SW480 (cell line): ENCODE measurements at regions not wholly inside any gene's neighbourhood (a gene's known extent, or its start where the extent isn't known, plus 50 kb on each side); places are given as distances from the start of the nearest gene placed in this dataset.
"Not testable (repeated sequence)": the region's sequence is repeated elsewhere in the genome, so short reads cannot be mapped to it uniquely, and the experiment has no call there.

Experiments
- DNase-seq: peaks from one replicate; pipeline ENCODE4 v3.0.0-alpha.2; 2016; ENCODE audit warnings: low spot score

DNA sequence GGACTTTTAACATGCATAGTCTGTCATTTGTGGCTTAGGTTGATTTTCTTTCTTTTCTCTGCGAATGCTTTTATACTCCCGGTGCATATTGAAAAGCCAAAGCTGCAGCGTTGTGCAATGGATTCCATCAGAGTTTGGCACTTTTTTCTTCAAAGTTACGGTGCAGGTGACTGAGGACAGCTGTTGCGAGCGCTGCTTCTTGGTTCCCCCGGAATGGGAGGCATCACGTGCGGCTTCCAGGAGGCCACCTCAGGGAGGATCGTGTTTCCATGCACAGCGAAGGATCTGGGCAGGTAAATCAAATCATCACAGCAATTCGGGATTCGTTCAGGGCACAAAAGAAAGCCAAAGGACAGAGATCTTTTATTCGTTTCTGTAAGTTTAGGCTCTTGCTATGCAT lies 109.6 kb upstream of the ALKAL2 start:
- no peak for DNase-seq

DNA sequence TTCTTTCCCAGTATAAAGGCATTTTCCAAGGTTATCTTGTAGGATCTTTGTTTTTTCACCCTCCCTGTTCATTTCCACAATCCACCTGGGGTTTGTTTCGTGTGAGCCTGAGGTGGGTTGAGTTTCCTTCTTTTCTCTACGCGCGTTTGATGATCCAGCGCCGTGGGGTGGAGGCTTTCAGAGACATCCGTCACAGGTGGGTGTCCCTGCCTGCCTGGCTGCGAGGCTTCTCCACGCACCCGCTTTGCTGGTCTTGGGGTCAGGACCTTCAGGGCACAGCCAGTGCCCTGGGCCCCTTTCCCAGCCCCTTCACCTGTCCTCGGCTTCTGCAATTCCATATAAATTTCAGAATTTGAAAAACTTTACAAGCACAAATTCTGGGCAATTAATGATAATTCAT lies 109.0 kb upstream of the ALKAL2 start:
- DNase-seq = no peak

- DNase-seq = no peak
Observed at GRCh38 chr2:395886-396285, 108.0 kb upstream of the ALKAL2 start.

DNA sequence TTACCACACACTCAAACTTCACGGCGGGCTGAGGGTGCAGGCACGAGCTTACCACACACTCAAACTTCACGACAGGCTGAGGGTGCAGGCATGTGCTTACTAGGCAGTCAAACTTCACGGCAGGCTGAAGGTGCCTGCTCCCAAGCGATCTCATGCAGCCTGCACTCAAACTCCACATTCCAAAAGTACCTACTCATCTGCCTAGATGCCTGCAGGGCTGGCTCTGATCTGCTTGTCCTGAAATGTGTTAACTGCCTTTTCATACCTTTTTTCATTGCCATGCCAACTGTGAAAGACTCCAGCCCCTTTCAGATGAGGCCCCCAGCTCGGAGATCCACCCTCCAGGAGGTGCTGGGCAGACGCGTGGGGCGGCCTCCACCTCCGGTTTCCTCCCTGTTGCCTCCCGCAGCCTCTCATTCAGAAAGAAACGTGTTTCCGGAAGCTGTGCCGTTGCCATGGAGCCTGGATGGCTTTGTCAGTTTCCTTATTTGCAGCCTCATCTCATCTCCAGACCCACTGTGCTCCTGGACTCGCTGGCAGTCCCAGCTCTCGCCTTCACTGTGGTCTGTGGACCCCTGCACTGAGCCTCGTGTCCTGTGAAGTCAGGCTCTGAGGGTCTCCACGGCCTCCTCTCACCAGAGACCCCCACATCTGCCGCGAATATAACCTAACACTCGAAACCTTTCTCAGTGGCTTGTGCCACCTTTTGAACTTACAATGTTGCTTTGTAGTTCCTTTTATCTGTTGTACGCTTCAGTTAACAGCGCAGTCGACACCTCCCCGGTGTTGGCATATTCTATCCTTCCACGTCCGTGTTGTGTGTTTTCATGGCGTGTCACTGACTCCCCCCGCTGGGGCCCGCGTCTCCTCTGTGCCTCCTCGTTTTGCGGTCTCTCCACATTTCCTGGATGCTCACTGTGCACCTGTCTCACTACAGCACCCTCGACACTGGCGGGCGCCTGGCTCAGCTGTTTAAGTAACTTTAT lies 106.1 kb upstream of the ALKAL2 start:
- peak; percentile 64 for DNase-seq

GRCh38 chr2:392926-393280 lies 105.0 kb upstream of the ALKAL2 start:
- no peak for DNase-seq

DNA sequence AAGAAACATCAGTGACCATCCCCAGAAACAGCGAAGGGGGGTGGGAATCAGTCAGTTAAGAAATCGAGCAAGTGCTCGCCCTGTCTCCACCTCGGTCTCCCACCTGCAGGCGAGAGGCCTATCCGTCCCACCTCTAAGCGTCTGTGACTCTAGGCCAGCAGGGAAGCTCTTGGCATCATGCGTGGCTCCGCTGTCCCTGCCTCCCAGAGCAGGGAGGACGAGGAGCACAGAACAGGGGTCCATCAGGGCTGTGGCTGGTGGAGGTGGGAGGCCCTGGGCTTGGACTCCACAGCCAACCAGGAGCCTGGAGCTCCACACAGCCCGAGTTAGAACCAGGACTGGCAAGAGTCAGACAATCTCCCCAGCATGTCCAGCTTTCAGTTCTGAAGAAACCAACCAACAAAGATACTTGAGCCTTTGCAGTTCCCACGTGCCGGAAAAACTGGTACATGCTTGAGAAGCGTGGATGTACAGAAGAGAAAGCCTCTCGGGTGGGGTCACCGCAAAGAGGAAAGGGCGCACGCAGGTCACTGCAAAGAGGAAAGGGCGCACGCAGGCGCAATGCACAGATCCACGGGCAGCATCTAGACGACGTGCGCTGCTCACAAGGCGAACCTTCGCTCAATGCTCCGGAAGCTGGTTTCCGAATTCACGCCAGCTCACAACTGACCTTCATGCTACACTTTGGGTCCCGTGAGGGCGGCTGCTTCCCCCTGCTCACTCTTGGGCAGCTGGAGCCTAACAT lies 104.5 kb upstream of the ALKAL2 start:
- DNase-seq = no peak

- peak; percentile 23 for DNase-seq
Observed at GRCh38 chr2:391696-392095, 103.8 kb upstream of the ALKAL2 start.

- DNase-seq = no peak
Observed at GRCh38 chr2:390959-391358, 103.1 kb upstream of the ALKAL2 start.

DNA sequence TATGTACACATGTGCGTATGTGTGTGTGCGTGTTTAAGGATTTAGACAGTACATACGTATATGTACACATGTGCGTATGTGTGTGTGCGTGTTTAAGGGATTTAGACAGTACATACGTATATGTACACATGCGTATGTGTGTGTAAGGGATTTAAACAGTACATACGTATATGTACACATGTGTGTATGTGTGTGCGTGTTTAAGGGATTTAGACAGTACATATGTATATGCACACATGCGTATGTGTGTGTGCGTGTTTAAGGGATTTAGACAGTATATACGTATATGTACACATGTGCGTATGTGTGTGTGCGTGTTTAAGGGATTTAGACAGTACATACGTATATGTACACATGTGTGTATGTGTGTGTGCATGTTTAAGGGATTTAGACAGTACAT lies 102.1 kb upstream of the ALKAL2 start:
- not testable (repeated sequence) for DNase-seq

GRCh38 chr2:388752-389151 lies 100.9 kb upstream of the ALKAL2 start:
- DNase-seq = not testable (repeated sequence)

- DNase-seq = no peak
Observed at GRCh38 chr2:387980-388421, 100.1 kb upstream of the ALKAL2 start.

GRCh38 chr2:386406-387103 lies 98.7 kb upstream of the ALKAL2 start:
- no peak for DNase-seq

DNA sequence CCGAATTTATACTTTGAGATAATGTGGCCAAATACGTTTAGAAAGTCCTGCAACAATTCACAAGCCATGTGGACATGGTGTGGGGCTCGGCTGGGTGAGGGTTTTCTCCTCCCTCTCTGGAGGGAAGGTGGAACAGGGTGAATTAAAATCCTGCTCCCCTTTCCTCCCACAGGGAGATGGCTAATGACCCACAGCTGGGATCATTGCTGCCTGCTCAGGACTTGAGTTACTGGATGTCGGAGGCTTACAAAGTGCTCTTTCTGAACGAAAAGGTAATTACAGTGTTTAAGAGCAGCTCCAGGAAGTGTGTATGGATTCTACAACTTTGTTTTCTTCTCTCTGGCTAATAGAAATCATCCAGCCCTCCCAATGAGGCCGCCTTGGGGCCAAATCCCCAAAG lies 97.9 kb upstream of the ALKAL2 start:
- no peak for DNase-seq

- no peak for DNase-seq
Observed at GRCh38 chr2:385061-385460, 97.2 kb upstream of the ALKAL2 start.

GRCh38 chr2:383888-384287 lies 96.0 kb upstream of the ALKAL2 start:
- DNase-seq = peak; percentile 61

DNA sequence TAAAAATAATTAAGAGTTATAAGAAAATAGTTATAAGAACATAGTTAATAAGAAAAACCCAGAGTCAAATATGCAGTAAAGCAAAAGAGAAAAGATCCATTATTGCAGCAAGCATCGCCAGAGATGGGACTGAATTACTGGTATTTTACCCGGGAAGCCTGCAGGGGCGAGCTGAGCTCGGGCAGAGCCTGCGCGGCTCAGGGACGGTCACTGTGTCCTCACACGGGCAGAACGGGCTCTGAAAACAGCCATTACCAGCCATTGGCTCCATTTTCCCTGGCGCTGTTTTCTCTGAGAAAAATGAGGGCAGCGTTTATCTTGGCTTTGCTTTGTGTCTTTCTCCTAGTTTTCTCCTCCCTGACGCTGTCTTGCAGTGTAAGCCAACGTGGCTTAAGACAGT lies 95.3 kb upstream of the ALKAL2 start:
- no peak for DNase-seq

DNA sequence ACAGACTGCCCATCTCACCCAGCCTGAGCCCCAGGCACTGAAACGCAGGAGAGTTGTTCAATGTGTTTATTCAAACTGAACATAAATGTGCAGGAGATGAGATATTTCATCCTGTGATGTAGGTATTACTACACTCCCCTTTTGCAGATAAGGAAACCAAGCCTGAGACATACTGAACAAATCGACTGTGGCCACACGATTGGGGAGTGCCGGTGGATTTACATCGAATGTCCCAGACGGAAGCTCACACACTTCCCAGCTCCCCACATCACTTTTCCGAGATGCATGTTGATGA lies 94.8 kb upstream of the ALKAL2 start:
- no peak for DNase-seq

DNA sequence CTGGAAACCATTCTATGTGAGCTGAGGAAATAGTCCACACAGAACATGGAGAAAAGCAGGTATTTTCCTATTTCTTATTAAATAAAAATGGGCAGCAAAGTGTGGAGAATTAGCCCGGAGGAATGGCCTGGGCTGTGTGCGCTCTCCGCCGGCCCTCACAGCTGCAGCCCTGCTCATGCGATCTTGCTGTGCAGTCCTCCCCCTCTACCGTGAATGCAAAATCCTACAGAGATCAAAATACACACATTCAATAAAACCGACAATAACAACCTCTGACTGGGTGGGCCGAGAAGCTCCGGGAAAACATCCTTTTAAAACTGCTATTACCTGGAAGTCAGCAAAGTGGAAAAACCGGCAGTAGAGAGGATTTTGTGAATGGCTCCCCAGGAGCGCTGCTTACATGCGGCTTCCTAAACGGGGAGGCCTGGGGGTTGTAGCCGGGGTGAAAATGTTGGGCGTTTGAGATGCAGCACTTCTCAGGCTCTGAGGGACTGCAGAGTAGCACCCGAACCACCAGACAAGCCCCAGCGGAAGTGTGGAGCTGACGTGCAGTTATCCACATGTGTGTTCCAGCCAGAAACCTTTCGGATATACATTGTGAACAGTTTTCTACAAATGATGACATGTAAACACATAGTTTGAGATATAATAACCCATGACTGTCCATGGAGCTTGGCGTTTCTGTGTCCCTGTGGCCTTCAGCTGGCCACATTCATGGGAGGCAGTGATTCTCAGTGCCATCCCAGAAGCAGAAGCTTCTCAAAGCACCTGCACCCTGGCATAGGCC lies 94.2 kb upstream of the ALKAL2 start:
- no peak for DNase-seq

GRCh38 chr2:381181-381580 lies 93.3 kb upstream of the ALKAL2 start:
- DNase-seq = no peak

- no peak for DNase-seq
Observed at GRCh38 chr2:380772-381171, 92.9 kb upstream of the ALKAL2 start.

DNA sequence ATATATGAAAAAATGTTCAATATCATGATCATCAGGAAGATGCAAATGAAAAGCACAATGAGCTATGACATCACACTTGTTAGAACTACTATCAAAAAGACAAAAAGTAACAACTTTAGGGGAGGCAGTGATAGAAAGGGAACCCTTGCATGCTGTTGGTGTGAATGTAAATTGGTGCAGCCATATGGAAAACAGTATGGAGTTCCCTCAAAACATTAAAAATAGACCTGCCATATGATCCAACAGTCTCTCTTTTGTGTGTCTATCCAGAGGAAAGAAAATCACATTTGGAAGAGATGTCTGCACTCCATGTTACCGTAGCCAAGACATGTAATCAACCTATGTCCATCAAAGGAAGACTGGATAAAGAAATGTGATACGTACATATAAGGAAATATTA lies 92.3 kb upstream of the ALKAL2 start:
- DNase-seq = no peak

- no peak for DNase-seq
Observed at GRCh38 chr2:379778-380177, 91.9 kb upstream of the ALKAL2 start.
